ENCODE measurements at regions not wholly inside any gene's neighbourhood (a gene's known extent, or its start where the extent isn't known, plus 50 kb on each side); places are given as distances from the start of the nearest gene placed in this dataset.

DNA sequence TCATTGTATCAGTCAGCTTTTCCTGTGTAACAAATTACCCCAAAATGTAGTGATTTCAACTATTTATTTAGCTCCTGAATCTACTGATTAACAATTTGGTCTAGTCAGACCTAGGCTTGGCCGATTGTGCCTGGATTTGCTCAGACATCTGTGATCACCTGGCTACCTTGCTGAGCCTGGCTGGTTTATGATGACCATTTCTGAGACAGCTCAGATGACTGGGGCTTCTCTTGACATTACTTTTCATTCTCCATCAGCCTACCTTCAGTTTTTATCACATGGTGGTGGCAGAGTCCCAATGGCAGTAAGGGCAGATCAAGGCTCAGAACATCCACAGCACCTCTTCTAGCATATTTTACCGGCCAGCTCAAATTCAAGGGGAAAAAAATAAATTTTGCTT lies 286.3 kb downstream of the BTG1 start:
- TF ChIP-seq POLR2A (IDR thresholded peaks at IDR 0.05; ENCODE audit: low read depth, low read length) (no peak), TAF1 (IDR thresholded peaks at IDR 0.05; ENCODE audit: low read depth, low read length) (no peak), POLR2AphosphoS5 (IDR thresholded peaks at IDR 0.05; ENCODE audit: low read depth, low read length) (no peak), SPI1 (IDR thresholded peaks at IDR 0.05; ENCODE audit: low read depth, low read length) (no peak), PAX5 (IDR thresholded peaks at IDR 0.05; ENCODE audit: insufficient read depth, low read length, severe bottlenecking) (no peak), POU2F2 (IDR thresholded peaks at IDR 0.05; ENCODE audit: low read depth, low read length) (no peak)

Data from GM12891 (cell line).